Tibial nerve (tissue), 4 donors: ENCODE measurements at regions not wholly inside any gene's neighbourhood (a gene's known extent, or its start where the extent isn't known, plus 50 kb on each side); places are given as distances from the start of the nearest gene placed in this dataset.

Experiments used
- CTCF ChIP-seq, 5 experiments: fragments of 200-600 bp in 3 of 5; fragments of 450-650 bp in 2 of 5; sonication (generic) in 3 of 5; IDR thresholded peaks; one replicate each; pipeline ENCODE4 v1.5.1; 2016 to 2019; ENCODE audit warnings: antibody characterized with exemption in 5 of 5, mild to moderate bottlenecking in 3 of 5, moderate library complexity in 2 of 5
- EP300 ChIP-seq, 2 donors: sonication (generic); formaldehyde crosslinking; IDR thresholded peaks; one replicate each; pipeline ENCODE4 v1.6.1; 2017; ENCODE audit warnings: antibody characterized with exemption in 2 of 2, mild to moderate bottlenecking in 1 of 2

GRCh38 chr6:115411756-115412155 is 648.9 kb downstream of the FRK start:
- TF ChIP-seq CTCF (IDR thresholded peaks at IDR 0.05) = no peak
- TF ChIP-seq EP300 (IDR thresholded peaks at IDR 0.05) = no peak
